HCT116 (cell line): ENCODE measurements at regions not wholly inside any gene's neighbourhood (a gene's known extent, or its start where the extent isn't known, plus 50 kb on each side); places are given as distances from the start of the nearest gene placed in this dataset.

Source experiments
- EZH2 ChIP-seq: fragments of 200-600 bp; sonication (generic); IDR thresholded peaks from 2 replicates; pipeline ENCODE4 v1.6.1; 2017; ENCODE audit warnings: antibody characterized with exemption, mixed run types
- RAD21 ChIP-seq: IDR thresholded peaks from 2 replicates; pipeline ENCODE4 v1.6.1; 2012; ENCODE audit warnings: low read depth, mild to moderate bottlenecking
- TF ChIP-seq, protein P1 (sequence below): IDR thresholded peaks from 2 replicates; pipeline ENCODE4 v1.6.1; 2011; ENCODE audit warnings: mild to moderate bottlenecking, low read length, moderate library complexity; ENCODE audit not compliant: insufficient replicate concordance; ENCODE audit errors: extremely low read depth
- TF ChIP-seq, protein P2 (sequence below), 3 experiments: fragments of 200-600 bp in 1 of 3; sonication (generic) in 1 of 3; IDR thresholded peaks in 2 of 3; conservative IDR thresholded peaks in 1 of 3; 2 replicates each; pipeline ENCODE4 v1.5.1; 2012 to 2017; ENCODE audit warnings: low read depth in 2 of 3, low read length in 2 of 3, antibody characterized with exemption in 1 of 3, borderline replicate concordance in 1 of 3, control low read depth in 1 of 3, mild to moderate bottlenecking in 1 of 3, mixed read lengths in 1 of 3, mixed run types in 1 of 3, moderate library complexity in 1 of 3; ENCODE audit not compliant: insufficient read depth in 1 of 3

DNA sequence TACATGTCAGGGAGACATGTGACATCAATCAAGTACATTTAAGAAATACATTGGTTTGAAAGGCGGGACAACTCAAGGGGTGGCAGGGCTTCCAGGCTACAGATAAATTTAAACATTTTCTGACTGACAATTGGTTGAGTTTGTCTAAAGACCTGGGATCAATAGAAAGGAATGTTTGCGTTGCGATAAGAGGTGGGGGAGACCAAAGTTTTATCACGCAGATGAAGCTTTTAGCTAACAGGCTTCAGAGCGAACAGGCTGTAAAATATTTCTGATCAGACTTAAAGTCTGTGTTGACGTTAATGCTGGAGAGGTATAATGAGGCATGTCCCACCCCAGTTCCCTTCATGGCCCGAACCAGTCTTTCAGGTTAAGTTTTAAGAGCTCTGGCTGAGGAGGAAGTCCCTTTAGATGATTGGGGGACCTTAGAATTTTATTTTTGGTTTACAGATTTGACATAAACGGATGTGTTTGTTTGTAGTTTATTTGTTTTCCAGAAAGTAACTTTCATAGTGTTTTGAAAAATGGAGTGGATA lies 346.7 kb upstream of the RASGEF1B start:
- no peak for TF ChIP-seq EZH2
- TF ChIP-seq, protein P1, sequence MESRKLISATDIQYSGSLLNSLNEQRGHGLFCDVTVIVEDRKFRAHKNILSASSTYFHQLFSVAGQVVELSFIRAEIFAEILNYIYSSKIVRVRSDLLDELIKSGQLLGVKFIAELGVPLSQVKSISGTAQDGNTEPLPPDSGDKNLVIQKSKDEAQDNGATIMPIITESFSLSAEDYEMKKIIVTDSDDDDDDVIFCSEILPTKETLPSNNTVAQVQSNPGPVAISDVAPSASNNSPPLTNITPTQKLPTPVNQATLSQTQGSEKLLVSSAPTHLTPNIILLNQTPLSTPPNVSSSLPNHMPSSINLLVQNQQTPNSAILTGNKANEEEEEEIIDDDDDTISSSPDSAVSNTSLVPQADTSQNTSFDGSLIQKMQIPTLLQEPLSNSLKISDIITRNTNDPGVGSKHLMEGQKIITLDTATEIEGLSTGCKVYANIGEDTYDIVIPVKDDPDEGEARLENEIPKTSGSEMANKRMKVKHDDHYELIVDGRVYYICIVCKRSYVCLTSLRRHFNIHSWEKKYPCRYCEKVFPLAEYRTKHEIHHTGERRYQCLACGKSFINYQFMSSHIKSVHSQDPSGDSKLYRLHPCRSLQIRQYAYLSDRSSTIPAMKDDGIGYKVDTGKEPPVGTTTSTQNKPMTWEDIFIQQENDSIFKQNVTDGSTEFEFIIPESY = no peak
- TF ChIP-seq, protein P2, sequence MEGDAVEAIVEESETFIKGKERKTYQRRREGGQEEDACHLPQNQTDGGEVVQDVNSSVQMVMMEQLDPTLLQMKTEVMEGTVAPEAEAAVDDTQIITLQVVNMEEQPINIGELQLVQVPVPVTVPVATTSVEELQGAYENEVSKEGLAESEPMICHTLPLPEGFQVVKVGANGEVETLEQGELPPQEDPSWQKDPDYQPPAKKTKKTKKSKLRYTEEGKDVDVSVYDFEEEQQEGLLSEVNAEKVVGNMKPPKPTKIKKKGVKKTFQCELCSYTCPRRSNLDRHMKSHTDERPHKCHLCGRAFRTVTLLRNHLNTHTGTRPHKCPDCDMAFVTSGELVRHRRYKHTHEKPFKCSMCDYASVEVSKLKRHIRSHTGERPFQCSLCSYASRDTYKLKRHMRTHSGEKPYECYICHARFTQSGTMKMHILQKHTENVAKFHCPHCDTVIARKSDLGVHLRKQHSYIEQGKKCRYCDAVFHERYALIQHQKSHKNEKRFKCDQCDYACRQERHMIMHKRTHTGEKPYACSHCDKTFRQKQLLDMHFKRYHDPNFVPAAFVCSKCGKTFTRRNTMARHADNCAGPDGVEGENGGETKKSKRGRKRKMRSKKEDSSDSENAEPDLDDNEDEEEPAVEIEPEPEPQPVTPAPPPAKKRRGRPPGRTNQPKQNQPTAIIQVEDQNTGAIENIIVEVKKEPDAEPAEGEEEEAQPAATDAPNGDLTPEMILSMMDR (IDR thresholded peaks at IDR 0.05 in 2 of 3, conservative IDR thresholded peaks at IDR 0.05 in 1 of 3; ENCODE audit: borderline replicate concordance in 1 of 3, insufficient read depth in 1 of 3, low read depth in 2 of 3, low read length in 2 of 3) = no peak
- TF ChIP-seq RAD21 = no peak
